Endothelial cell of umbilical vein (primary cell): ENCODE measurements at regions not wholly inside any gene's neighbourhood (a gene's known extent, or its start where the extent isn't known, plus 50 kb on each side); places are given as distances from the start of the nearest gene placed in this dataset.

Experiments
- BruUV-seq: library from RNA; stranded (reverse); fragments of 400-500 nt; replicated peaks from 2 replicates; lab custom pipeline; 2021; lab: Mats Ljungman, UMichigan
- CTCF ChIA-PET: fragments of 300-600, 350-600 bp; sonication (Branson Sonifier 250); formaldehyde crosslinking; loops from one replicate; lab custom pipeline; 2021; ENCODE audit warnings: antibody characterized with exemption, inconsistent platforms; lab: Charles Lee
- POLR2A ChIA-PET: fragments of 300-600, 350-600 bp; sonication (Branson Sonifier 250); formaldehyde crosslinking; loops from one replicate; lab custom pipeline; 2021; ENCODE audit warnings: antibody characterized with exemption, inconsistent platforms; lab: Charles Lee
- DNase-seq: peaks from one replicate; pipeline ENCODE4 v3.0.0-alpha.2; 2011; ENCODE audit warnings: low read depth, low spot score
- FAIRE-seq: peaks from 2 replicates; lab custom pipeline; 2011; peaks lifted over from hg19 to GRCh38; lab: Jason Lieb, UNC
- H2AFZ ChIP-seq: 2 replicates; pipeline ENCODE4 v1.6.0; 2012; ENCODE audit warnings: low read depth, low read length, control low read depth, inconsistent platforms
- H3K27ac ChIP-seq: 2 replicates; pipeline ENCODE4 v1.5.1; 2011; ENCODE audit warnings: low read depth, mild to moderate bottlenecking, control low read depth, low read length, moderate library complexity; ENCODE audit not compliant: insufficient read depth
- H3K27me3 ChIP-seq, 2 experiments: 2 replicates each; pipeline versions ENCODE4 v1.6.0 to v1.6.1; 2011; ENCODE audit warnings: low read length in 2 of 2, mixed read lengths in 1 of 2; ENCODE audit not compliant: control insufficient read depth in 2 of 2, insufficient read depth in 2 of 2
- H3K36me3 ChIP-seq, 2 experiments: 2 replicates in 1 of 2; 3 replicates in 1 of 2; pipeline ENCODE4 v1.5.1; 2011; ENCODE audit warnings: low read length in 2 of 2, mild to moderate bottlenecking in 1 of 2, moderate library complexity in 1 of 2; ENCODE audit not compliant: control insufficient read depth in 2 of 2, insufficient read depth in 2 of 2; ENCODE audit errors: extremely low read depth in 1 of 2
- H3K4me1 ChIP-seq: 3 replicates; pipeline ENCODE4 v1.5.1; 2011; ENCODE audit warnings: mild to moderate bottlenecking, low read length; ENCODE audit not compliant: control insufficient read depth, insufficient read depth; ENCODE audit errors: extremely low read depth
- H3K4me2 ChIP-seq: 2 replicates; pipeline ENCODE4 v1.6.1; 2011; ENCODE audit warnings: low read length, control low read depth, mixed read lengths; ENCODE audit not compliant: insufficient read depth
- H3K4me3 ChIP-seq, 3 experiments: fragments of 200-600 bp in 1 of 3; sonication (generic), shearing (Covaris generic) in 1 of 3; replicated peaks in 1 of 3; 2 replicates each; pipeline ENCODE4 v1.5.1; 2011 to 2016; ENCODE audit warnings: control low read depth in 3 of 3, low read length in 3 of 3, mild to moderate bottlenecking in 2 of 3, inconsistent platforms in 1 of 3, low read depth in 1 of 3, moderate library complexity in 1 of 3; ENCODE audit not compliant: insufficient read depth in 1 of 3
- H3K79me2 ChIP-seq: 2 replicates; pipeline ENCODE4 v1.6.0; 2012; ENCODE audit warnings: low read length, inconsistent platforms; ENCODE audit not compliant: control insufficient read depth, insufficient read depth
- H3K9ac ChIP-seq: replicated peaks from 2 replicates; pipeline ENCODE3; 2011; ENCODE audit warnings: low read length, control low read depth; ENCODE audit not compliant: insufficient read depth; ENCODE audit errors: extremely low read depth
- H3K9me1 ChIP-seq: replicated peaks from 3 replicates; pipeline ENCODE4 v1.6.0; 2011; ENCODE audit warnings: mild to moderate bottlenecking, low read length; ENCODE audit not compliant: control insufficient read depth, insufficient read depth; ENCODE audit errors: extremely low read depth
- H3K9me3 ChIP-seq: replicated peaks from 2 replicates; pipeline ENCODE4 v1.5.1; 2012; ENCODE audit warnings: low read length, inconsistent platforms; ENCODE audit not compliant: control insufficient read depth, insufficient read depth
- H4K20me1 ChIP-seq: replicated peaks from 2 replicates; pipeline ENCODE3; 2011; ENCODE audit warnings: mild to moderate bottlenecking, low read length; ENCODE audit not compliant: control insufficient read depth, insufficient read depth; ENCODE audit errors: extremely low read depth
- EZH2 ChIP-seq: IDR thresholded peaks from 2 replicates; pipeline ENCODE4 v1.6.1; 2012; ENCODE audit warnings: borderline replicate concordance, low read depth, mild to moderate bottlenecking, moderate library complexity, low read length, inconsistent platforms; ENCODE audit not compliant: severe bottlenecking
- FOS ChIP-seq: IDR thresholded peaks from 2 replicates; pipeline ENCODE4 v1.6.1; 2011; ENCODE audit warnings: mild to moderate bottlenecking, low read length, moderate library complexity, borderline replicate concordance; ENCODE audit not compliant: insufficient read depth
- GATA2 ChIP-seq: IDR thresholded peaks from 2 replicates; pipeline ENCODE4 v1.7.0; 2011; ENCODE audit warnings: low read depth, mild to moderate bottlenecking, moderate library complexity, mixed read lengths, low read length; ENCODE audit not compliant: insufficient read length, insufficient read depth
- JUN ChIP-seq: IDR thresholded peaks from 2 replicates; pipeline ENCODE4 v1.6.1; 2011; ENCODE audit warnings: borderline replicate concordance, low read depth; ENCODE audit not compliant: insufficient read length, insufficient read depth
- MYC ChIP-seq: IDR thresholded peaks from one replicate; pipeline ENCODE4 v1.6.1; 2011; ENCODE audit warnings: mild to moderate bottlenecking, low read depth, low read length
- POLR2A ChIP-seq: IDR thresholded peaks from 2 replicates; pipeline ENCODE4 v1.6.1; 2012; ENCODE audit warnings: low read depth, mild to moderate bottlenecking, control low read depth, low read length
- POLR2AphosphoS5 ChIP-seq: IDR thresholded peaks from 2 replicates; pipeline ENCODE4 v1.6.1; 2012; ENCODE audit warnings: low read depth, mild to moderate bottlenecking, control low read depth, low read length, moderate library complexity; ENCODE audit not compliant: insufficient read depth
- dilution Hi-C: fragments of 300-500 bp; cut with MboI; formaldehyde crosslinking; loops from one replicate; pipeline ENCODE4 v1.15.0; 2019; ENCODE audit warnings: low sequenced_read_pairs; ENCODE audit not compliant: extremely low pct_ligation_motif_present
- intact Hi-C: fragments of 100-400 bp; cut with micrococcal nuclease; formaldehyde crosslinking; loops from one replicate; pipeline ENCODE4 v1.10.0; 2022
- TF ChIP-seq, protein P1 (sequence below): IDR thresholded peaks from 2 replicates; pipeline ENCODE4 v1.6.1; 2011; ENCODE audit not compliant: insufficient read depth, insufficient read length
- TF ChIP-seq, protein P2 (sequence below), 2 donors: IDR thresholded peaks; 1 replicate in 1 of 2; 2 replicates in 1 of 2; pipeline ENCODE4 v1.5.1; 2011; ENCODE audit warnings: low read length in 2 of 2, mild to moderate bottlenecking in 2 of 2, moderate library complexity in 2 of 2, control low read depth in 1 of 2, inconsistent platforms in 1 of 2, low read depth in 1 of 2; ENCODE audit not compliant: insufficient read depth in 1 of 2; ENCODE audit errors: extremely low read depth in 1 of 2

DNA sequence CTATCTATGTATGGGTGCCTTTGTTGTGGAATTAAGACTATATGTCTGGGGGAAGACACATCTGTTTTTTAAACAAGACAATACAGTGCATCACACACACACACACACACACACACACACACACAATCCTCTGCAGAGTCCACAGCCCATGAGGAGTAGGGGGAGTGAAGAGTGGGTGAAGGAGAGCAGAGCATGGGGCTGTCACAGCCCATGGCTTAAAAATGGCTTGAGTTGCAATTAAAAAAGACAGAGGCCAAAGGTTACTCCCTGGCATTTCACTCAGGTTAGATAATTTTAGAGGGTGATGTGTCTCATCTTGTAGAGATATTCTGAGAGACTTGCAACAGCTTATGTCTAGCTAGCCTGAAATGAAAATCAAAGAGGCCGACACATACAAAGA lies 176.5 kb upstream of the PLXNA2 start:
- H3K4me1 ChIP-seq: no peaks in the 10 kb centered on the region
- no peaks in the 10 kb centered on the region for H3K27me3 ChIP-seq
- H4K20me1 ChIP-seq: no peaks in the 10 kb centered on the region
- BruUV-seq: no TSS peak
- TF ChIP-seq GATA2 (no peak), FOS (no peak), MYC (no peak), EZH2 (no peak), POLR2A (no peak), JUN (no peak), POLR2AphosphoS5 (no peak)
- TF ChIP-seq, protein P1, sequence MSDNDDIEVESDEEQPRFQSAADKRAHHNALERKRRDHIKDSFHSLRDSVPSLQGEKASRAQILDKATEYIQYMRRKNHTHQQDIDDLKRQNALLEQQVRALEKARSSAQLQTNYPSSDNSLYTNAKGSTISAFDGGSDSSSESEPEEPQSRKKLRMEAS: no peak
- TF ChIP-seq, protein P2, sequence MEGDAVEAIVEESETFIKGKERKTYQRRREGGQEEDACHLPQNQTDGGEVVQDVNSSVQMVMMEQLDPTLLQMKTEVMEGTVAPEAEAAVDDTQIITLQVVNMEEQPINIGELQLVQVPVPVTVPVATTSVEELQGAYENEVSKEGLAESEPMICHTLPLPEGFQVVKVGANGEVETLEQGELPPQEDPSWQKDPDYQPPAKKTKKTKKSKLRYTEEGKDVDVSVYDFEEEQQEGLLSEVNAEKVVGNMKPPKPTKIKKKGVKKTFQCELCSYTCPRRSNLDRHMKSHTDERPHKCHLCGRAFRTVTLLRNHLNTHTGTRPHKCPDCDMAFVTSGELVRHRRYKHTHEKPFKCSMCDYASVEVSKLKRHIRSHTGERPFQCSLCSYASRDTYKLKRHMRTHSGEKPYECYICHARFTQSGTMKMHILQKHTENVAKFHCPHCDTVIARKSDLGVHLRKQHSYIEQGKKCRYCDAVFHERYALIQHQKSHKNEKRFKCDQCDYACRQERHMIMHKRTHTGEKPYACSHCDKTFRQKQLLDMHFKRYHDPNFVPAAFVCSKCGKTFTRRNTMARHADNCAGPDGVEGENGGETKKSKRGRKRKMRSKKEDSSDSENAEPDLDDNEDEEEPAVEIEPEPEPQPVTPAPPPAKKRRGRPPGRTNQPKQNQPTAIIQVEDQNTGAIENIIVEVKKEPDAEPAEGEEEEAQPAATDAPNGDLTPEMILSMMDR (IDR thresholded peaks at IDR 0.05; ENCODE audit: extremely low read depth in 1 of 2, insufficient read depth in 1 of 2, low read depth in 1 of 2, low read length in 2 of 2): no peak
- H3K9ac ChIP-seq: no peak overlapping the region
- no peak overlapping the region for H3K4me2 ChIP-seq
- DNase-seq (no peak), FAIRE-seq (no peak)
- no peaks in the 10 kb centered on the region for H3K9me3 ChIP-seq
- H3K9me1 ChIP-seq: no peaks in the 10 kb centered on the region
- H3K4me3 ChIP-seq: no peak overlapping the region
- H3K79me2 ChIP-seq: no peaks in the 10 kb centered on the region
- H2AFZ ChIP-seq: no peak overlapping the region
- ChIA-PET CTCF (no interaction called here), POLR2A (no interaction called here)
- intact Hi-C loops: no loop called here
- dilution Hi-C loops: no loop called here
- H3K36me3 ChIP-seq: no peaks in the 10 kb centered on the region
- no peak overlapping the region for H3K27ac ChIP-seq
